ENCODE measurements at regions not wholly inside any gene's neighbourhood (a gene's known extent, or its start where the extent isn't known, plus 50 kb on each side); places are given as distances from the start of the nearest gene placed in this dataset.

DNA sequence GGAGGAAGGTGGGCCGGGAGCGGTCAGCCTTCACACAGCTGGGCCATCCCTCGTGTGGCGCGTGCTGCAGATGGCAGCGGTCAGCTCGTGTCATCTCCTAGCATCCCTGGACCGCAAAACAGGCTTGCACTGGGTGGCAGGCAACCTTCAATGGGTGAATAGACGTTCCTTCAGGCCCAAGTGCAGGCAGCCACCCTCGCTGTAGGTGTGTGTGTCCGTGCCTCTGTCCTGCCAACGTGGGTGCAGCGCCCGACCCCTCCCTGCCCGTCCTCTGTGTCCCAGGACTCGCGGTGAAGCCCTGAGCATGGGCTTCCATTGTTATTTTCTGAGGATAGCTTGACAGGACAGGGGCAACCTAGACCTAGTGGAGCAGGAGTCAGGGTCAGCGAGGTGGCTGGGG, 79.8 kb upstream of the STOX2 start:
- intact Hi-C loops (cut with DNase I; ENCODE audit: low total_unique reads) (no loop called here), in situ Hi-C loops (cut with MboI; ENCODE audit: low sequenced_read_pairs in 4 of 4) (no loop called here)
- ATAC-seq = no peak
- Histone ChIP-seq H3K4me1 (no peaks in the 10 kb centered on the region), H3K4me3 (no peak overlapping the region), H3K27me3 (no peaks in the 10 kb centered on the region), H3K9me3 (no peaks in the 10 kb centered on the region), H3K36me3 (no peaks in the 10 kb centered on the region), H3K27ac (no peak overlapping the region)
- TF ChIP-seq, protein P1, sequence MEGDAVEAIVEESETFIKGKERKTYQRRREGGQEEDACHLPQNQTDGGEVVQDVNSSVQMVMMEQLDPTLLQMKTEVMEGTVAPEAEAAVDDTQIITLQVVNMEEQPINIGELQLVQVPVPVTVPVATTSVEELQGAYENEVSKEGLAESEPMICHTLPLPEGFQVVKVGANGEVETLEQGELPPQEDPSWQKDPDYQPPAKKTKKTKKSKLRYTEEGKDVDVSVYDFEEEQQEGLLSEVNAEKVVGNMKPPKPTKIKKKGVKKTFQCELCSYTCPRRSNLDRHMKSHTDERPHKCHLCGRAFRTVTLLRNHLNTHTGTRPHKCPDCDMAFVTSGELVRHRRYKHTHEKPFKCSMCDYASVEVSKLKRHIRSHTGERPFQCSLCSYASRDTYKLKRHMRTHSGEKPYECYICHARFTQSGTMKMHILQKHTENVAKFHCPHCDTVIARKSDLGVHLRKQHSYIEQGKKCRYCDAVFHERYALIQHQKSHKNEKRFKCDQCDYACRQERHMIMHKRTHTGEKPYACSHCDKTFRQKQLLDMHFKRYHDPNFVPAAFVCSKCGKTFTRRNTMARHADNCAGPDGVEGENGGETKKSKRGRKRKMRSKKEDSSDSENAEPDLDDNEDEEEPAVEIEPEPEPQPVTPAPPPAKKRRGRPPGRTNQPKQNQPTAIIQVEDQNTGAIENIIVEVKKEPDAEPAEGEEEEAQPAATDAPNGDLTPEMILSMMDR (IDR thresholded peaks at IDR 0.05 in 4 of 5, conservative IDR thresholded peaks at IDR 0.05 in 1 of 5) = no peak
- TF ChIP-seq POLR2A (IDR thresholded peaks at IDR 0.05) = no peak
- no peak for DNase-seq

DNA sequence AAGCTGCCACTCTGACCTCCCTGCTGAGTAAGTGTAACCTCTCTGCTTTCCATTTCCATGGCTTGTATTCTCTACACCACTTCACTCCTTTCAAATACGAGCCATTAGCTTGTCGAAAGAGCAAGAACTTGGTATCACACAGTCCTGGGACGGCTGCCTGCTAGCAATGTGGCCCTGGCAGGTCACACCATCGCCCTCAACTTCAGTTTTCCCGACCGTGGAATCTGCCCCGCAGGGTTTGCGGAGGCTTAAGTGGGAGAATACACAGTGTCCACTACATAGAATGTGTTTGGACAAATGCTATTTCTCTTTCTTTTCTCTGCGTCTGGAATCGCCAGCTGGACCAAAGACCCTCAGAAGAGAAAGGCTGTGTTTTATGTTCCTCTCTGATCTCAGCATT, 78.6 kb upstream of the STOX2 start:
- no peak for DNase-seq
- no peaks in the 10 kb centered on the region for H3K36me3 ChIP-seq
- intact Hi-C loops (cut with DNase I; ENCODE audit: low total_unique reads) = no loop called here
- no peak for TF ChIP-seq POLR2A (IDR thresholded peaks at IDR 0.05)
- TF ChIP-seq, protein P1 (IDR thresholded peaks at IDR 0.05 in 4 of 5, conservative IDR thresholded peaks at IDR 0.05 in 1 of 5) = no peak
- in situ Hi-C loops (cut with MboI; ENCODE audit: low sequenced_read_pairs in 4 of 4) = no loop called here
- no peak overlapping the region for H3K4me3 ChIP-seq
- no peak overlapping the region for H3K27ac ChIP-seq
- ATAC-seq = no peak
- H3K27me3 ChIP-seq = no peaks in the 10 kb centered on the region
- no peaks in the 10 kb centered on the region for H3K9me3 ChIP-seq
- no peaks in the 10 kb centered on the region for H3K4me1 ChIP-seq

DNA sequence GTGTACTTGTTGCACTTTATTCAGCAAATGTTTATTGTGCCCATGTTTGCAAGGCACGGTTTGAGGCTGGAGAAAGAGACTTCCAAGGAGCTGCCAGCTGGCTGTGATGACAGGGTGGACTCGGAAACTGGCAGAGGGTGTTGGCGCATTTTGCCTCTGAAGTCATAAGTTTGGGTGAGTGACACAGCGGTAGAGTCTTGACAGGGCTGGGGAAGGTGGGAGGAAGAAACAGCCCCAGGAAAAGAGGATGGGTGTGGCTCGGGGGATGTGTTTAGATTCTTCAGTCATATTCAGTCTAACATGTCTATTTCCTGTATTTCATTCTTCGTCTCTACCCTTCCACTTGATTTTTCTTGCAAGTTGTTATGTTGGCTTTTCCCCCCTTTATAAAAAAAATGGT, 77.0 kb upstream of the STOX2 start:
- H3K36me3 ChIP-seq = no peaks in the 10 kb centered on the region
- in situ Hi-C loops (cut with MboI; ENCODE audit: low sequenced_read_pairs in 4 of 4) = no loop called here
- ATAC-seq = no peak

DNA sequence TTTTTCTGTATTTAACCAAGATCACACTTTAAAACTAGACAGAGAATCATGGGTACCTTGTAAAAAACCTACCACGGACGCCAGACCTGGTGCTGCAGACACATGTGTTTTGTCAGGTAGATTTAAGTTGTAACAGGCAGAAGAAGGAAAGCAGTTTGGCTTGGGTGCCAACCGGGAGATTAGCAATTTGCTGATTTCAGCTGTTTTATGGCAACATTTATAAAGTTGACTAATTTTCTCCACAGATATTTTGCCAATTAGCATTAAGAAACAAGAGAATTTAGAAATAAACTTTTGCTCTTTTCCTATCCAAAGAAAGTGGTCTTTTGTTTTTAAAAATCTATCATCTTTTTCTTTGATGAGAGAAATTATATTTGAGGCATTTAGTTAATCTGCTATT, 76.3 kb upstream of the STOX2 start:
- H3K4me1 ChIP-seq = no peaks in the 10 kb centered on the region
- intact Hi-C loops (cut with DNase I; ENCODE audit: low total_unique reads) = no loop called here

More for the DNA sequence above, 77.0 kb upstream of the STOX2 start:
- H3K4me1 ChIP-seq = no peaks in the 10 kb centered on the region
- TF ChIP-seq, protein P1 (IDR thresholded peaks at IDR 0.05 in 4 of 5, conservative IDR thresholded peaks at IDR 0.05 in 1 of 5) = no peak
- no peak for TF ChIP-seq POLR2A (IDR thresholded peaks at IDR 0.05)
- DNase-seq = no peak
- intact Hi-C loops (cut with DNase I; ENCODE audit: low total_unique reads) = no loop called here
- no peaks in the 10 kb centered on the region for H3K27me3 ChIP-seq
- no peak overlapping the region for H3K27ac ChIP-seq
- H3K9me3 ChIP-seq = no peaks in the 10 kb centered on the region
- no peak overlapping the region for H3K4me3 ChIP-seq

More for the DNA sequence above, 76.3 kb upstream of the STOX2 start:
- no peak overlapping the region for H3K4me3 ChIP-seq
- no peak for ATAC-seq
- no peaks in the 10 kb centered on the region for H3K36me3 ChIP-seq
- H3K9me3 ChIP-seq = no peaks in the 10 kb centered on the region
- no peak overlapping the region for H3K27ac ChIP-seq
- DNase-seq = no peak
- no peaks in the 10 kb centered on the region for H3K27me3 ChIP-seq
- TF ChIP-seq, protein P1 (IDR thresholded peaks at IDR 0.05 in 4 of 5, conservative IDR thresholded peaks at IDR 0.05 in 1 of 5) = no peak
- no peak for TF ChIP-seq POLR2A (IDR thresholded peaks at IDR 0.05)
- in situ Hi-C loops (cut with MboI; ENCODE audit: low sequenced_read_pairs in 4 of 4) = no loop called here
